ENCODE measurements at regions not wholly inside any gene's neighbourhood (a gene's known extent, or its start where the extent isn't known, plus 50 kb on each side); places are given as distances from the start of the nearest gene placed in this dataset.
"Not testable (repeated sequence)": the region's sequence is repeated elsewhere in the genome, so short reads cannot be mapped to it uniquely, and the experiment has no call there.

DNA sequence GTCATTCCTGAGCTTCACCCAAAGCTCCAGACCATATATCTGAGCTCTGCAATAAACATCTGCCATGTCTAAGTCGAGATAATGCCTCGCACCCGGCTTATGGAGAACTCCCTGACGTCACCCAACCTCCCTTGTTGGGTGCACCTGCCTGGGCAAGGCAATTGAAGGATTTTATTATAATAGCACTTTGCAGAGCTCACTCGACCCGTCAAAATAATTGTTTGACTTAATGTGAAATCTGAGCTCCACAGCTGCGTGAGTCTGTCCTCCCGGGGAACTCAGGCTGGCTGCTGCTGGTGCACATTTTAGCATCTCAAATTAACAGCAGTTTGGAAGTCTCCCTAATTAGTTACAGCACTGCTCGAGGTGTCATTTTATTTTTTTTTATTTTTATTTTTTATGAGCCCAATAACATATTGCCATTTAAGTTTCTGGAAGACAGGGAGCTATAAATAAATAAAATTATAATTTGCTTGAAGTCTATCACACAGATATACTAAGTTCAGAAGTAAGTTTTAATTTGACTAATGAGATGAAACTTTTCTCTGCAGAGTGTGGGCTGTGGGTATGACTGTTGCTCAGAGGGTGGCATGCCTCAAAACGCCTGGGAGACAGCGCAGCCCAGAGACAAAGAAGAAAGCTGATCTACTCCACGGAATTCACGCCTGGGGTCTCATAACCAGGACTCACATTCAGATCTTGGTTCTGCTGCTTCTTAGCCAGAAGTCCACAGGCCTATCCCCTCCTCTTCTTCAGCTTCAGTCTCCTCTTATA is 401.4 kb upstream of the C16orf82 start:
- DNase-seq = no peak

DNA sequence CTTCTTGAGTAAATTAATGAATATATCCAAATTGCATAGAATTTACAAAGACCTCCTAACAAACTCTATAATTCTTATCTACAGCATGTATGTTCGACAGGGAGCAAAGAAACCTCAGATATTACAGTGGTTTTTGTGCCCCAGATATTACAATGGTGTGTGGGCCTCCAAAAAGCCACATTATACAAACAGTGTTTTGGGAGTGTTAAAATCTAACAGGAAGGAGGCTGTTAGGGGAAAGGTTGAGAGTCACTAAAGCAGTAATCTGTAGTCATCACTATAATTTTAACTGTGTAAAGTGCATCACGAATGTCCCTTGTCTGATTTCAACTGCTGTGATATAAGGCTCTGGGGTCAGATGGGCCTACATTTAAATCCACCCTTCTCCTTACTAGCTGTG is 400.2 kb upstream of the C16orf82 start:
- DNase-seq = no peak

DNA sequence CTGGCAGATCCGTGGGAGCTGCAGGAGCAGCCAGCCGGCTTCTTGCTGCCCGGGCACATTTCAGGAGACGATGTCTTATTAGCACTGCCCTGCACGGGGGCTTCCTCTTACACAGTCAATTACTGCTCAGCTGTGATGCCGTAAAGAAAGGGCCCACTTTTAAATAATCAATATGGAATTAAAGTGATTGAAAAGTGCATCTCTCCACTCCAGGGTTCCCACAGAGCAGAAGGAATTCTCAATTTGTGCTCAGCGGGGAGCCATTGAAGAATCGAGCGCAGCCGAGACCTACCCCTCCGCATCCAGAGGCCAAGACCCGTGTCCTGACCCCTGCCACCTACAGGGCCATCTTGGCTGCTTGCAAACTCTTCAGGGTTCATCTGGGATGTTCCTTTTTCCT is 399.4 kb upstream of the C16orf82 start:
- no peak for DNase-seq

DNA sequence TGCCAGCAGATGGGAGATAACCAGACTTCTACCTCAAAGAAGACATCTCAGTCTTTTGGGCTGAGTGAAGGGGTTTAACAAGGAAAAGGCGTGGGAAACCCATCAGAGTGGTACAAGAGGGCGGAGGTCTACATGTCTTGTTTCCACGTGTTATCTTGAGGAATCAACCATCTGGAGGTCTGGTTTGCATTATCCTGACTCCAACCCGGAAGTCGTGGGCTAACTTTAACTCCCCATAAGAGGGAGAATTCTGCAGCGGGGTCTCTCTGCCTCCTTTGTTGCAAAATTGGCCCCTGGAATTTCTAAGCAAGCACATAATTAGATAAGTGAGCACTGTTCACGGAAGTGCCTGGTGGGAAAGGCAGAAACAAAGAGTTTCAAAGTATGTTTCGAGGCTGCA is 398.7 kb upstream of the C16orf82 start:
- no peak for DNase-seq

DNA sequence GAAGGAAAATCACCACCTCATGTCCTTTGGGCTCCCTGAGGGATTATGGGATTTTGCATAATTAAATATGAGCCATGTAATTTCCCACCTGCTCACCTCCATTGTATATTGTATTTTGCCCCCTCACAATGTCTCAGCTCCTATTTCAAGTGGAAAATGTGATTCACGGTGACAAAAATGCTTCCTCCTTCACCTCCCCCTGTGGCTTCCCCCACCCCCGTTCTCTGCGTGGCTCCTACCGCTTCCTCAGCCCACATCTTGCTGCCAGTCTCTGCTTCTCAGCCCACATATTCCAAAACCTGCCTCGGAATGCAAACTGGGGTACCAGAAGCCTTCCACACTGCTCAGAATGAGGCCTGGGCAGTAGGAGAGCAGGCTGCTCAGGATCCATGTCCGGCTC is 394.5 kb upstream of the C16orf82 start:
- DNase-seq = no peak

DNA sequence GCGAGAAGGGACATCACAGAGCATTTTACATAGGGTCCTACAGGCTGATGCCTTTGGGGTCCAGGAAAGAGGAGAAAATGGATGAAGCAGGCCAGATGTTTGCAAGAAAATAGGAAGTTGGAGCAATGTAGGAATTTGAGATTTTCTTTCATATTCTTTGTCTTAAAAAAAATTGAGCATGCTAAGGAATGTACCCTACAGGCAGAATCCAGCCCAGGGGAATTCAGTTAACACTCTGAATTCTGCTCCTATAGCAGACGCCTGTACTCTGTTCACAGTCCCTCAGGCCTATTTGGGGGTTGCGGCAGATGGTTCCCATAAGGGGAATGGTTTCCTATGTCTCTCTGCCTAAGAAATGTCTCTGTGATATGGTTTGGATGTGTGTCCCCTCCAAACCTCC is 393.7 kb upstream of the C16orf82 start:
- DNase-seq = no peak

DNA sequence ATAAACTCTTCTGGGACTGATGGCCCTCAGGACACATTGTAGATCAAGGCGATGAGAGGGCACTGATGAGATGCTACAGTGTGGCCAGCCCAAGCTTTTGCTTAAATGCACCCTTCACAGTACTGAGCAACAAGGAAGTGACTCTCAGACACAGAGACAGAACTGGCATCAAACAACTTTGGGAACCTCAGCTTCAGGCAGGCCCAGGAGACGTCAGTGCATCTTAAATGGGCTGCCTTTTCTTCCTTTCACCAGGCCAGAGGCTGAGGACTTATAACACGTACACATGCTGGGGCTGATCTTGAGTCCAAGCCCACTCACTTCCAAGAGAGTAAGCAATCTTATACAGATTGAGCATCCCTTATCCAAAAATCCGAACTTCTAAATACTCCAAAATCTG is 386.1 kb upstream of the C16orf82 start:
- DNase-seq = no peak

DNA sequence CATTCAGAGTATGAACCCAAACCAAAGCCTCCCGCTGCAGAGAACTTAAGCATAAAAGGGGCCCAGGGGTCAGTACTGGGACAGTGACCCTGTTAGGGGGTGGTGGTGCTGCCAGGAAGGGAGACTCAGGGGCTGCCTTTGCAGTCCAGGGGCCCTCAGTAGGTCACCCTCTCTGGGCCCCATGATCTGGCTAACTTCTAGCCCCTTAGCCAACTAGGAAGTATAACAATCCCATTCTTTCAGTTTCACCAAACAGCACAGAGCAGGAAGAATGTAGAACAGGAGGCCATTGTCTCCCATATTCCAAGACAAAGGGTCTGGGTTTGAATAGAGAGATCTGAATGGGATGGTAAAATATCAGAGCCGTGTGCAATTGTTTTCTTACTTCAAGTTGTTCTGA is 378.6 kb upstream of the C16orf82 start:
- DNase-seq = no peak

DNA sequence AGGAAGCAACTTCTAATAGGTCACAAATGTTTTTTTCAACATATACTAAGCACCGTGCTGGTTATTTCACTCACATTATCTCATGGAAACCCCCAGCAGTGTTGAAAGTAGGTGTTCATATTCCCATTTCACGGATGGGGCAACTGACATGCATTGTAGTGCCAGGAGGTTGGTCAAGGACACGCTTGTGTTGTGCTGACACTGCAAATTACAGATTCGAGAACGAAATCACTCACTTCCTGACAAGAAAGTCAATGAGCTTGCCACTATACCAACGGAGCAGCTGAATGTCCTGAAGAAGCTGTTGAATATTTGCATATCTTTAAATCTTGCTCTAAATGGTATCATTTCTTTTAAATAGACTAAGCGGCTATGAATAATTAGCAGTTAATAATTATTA is 378.0 kb upstream of the C16orf82 start:
- no peak for DNase-seq

DNA sequence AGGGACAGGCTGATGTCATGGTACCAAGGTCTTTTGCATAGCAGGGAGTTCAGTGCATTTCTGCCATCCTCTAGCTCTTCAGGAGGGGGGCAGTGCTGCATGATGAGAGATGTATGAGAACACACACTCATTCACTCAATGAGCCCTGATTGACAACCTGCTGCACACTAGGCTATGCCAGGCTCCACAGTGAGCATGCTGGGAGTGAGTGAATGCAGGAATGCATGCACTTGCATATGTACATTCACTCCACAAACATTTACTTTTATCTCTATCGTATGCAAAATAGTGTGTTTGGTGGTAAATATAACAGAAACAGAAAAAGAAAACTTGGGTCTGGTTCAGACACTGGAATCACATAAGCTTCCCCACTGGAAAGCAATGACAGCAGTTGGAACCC is 374.1 kb upstream of the C16orf82 start:
- DNase-seq = no peak

DNA sequence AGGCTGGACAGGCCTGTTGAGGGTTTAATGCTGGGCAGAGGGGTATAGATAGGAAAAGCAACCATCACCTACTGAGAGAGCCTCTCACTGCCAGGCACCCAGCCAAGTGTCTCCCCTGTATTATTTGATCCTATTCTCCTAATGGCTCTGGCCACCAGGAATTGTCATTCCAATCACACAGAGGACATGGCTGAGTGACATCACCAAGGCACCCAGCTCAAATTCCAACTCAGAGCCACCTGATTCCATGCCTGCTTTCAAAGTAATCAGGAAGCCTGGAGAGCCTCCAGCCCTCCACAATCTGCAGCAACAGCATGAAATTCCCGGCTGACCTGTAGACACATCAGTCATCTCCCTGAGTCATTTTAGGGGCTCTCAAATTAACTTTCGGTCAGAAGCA is 368.9 kb upstream of the C16orf82 start:
- no peak for DNase-seq

DNA sequence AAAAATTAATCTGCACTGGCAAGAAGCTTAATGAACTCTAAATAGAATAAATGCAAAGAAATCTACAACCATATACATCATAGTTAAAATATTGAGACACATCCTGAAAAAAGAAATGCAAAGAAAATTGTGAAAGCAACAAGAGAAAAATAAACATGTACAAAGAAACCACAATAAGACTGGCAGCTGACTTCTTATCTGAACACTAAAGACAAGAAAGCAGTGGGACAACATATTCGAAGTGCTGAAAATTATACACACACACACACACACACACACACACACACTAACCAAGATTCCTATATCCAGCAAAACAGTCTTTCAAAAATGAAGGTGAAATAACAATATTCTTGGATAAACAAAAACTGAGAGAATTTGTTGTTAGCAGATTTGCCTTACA is 366.5 kb upstream of the C16orf82 start:
- DNase-seq = no peak

DNA sequence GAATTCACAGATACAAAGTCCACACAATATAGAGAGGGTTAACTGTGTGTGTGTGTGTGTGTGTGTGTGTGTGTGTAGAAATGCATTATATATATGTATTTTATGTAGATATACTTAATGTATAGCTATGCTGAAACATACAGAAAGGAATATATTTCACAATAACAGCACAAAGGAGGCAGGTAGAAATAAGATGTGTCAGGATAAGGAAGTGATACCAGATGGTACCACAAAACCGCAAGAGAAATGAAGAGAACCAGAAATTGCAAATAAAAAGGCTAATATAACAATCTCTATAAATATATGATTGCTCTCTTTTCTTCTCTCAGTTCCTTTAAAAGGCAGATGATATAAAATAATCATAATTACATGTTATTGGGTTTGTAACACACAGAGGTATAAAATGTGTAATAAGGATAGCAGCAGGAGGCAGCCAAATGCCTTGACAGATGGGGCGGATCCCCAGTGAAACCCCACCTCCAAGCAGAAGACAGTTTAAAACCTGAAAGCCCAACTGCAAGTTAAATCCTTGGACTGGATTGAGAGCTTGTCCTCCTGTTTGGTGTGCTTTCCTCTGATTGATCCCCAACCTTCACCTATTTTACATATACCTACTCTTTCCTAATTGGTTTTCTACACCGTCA is 365.4 kb upstream of the C16orf82 start:
- no peak for DNase-seq

DNA sequence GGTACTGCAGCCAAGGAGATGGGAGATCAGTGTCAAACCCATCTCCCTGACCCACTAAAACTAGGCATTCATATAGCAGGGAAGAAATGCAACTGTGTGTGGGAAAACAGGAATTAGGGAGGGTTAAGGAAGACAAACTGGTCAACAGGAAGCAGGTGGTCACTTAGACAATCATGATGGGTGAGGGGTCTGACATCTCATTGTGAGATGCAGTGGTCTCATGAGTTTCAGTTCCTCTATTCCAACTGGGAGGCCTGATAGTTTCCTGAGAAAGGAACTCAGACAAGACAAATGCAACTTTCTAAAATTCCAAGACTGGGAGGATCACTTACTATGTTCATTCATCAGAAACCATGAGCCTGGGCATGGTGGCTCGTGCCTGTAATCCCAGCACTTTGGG is 361.4 kb upstream of the C16orf82 start:
- no peak for DNase-seq

DNA sequence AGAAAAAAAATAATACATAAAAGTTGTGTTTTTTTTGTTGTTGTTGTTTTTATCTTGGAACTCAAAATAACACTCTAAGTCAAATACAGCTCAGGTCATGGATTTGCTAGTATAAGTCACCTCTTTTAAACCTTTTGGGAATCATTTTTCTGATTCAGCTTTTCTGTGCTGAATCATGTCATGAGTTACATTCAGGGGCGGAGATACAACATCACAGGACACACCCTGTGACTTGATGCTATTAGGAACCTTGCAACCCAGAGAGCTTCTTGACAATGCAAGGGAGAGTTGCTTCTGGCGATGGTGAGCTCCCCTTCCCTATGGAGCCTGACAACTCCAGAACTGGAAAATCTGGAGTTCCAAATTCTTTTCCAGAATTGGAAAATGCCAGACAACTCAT is 358.3 kb upstream of the C16orf82 start:
- no peak for DNase-seq

DNA sequence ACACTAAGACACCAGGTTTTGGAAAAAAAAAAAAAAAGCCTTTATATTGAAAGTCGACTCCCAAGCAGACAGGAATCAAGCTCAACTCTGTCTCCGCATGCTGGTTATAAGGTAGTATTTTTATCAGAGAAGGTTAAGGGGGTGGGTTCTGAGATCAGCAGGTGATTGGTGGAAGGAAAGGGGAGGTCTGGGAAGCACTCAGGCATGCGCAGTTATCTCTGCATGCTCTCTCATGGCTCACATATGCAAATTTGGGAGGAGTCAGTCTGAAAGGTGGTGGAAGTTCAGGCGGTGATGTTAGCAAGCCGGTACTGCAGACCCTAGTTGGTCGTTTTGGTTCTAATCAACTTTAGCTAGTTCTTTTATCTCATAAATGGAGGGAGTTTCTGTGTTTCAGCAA is 357.6 kb upstream of the C16orf82 start:
- DNase-seq = no peak

DNA sequence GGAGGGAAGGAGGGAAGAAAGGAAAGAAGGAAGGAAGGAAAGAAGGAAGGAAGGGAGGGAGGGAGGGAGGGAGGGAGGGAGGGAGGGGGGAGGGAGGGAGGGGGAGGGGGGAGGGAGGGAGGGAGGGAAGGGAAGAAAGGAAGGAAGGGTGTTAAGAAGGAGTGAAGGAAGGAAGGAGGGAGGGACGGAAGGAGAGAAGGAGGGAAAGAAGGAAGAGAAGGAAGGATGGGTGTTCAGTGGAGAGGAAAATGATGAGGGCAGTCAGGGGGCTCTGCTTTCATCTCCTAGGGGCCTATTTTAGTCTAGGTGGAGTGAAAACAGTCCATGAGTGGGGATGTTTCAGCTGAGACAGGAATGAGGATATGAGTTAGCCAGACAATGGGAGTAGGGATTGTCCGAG is 357.0 kb upstream of the C16orf82 start:
- DNase-seq = no peak

DNA sequence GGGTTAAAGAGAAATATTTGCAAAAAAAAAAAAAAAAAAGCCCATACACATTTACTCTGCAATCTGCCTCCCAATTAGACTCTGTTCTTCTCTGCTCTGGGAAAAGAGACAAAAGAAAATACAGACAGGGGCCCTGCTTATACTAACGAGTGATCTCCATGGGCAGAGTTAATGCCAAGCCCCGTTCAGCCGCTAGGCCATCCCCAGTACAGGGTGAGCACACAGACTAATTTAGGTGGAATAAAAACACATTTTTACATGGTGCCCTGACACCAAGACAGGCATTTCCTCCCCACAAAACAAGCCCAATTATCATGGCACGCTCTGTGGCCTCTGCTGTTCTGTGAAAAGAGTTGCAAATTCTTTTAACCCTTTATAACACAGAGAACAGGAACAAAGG is 356.3 kb upstream of the C16orf82 start:
- DNase-seq = no peak

DNA sequence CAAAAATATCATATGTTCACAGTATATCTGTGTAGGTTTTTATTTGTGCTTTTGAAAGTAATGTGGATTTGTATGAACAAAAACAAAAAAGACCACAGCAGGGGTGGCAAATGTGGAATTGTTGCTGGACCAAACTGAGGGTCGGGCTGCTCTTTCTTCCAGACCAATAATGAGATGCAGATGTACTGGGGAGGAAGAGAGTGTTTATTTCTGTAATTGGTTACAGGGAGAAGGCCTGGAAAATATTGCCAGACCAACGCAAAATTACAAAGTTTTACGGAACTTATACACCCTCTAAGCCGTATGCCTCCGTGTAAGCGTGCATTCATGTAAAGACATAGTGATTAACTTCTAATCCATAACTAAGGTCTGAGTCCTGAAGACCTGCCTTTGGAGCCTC is 353.9 kb upstream of the C16orf82 start:
- no peak for DNase-seq

DNA sequence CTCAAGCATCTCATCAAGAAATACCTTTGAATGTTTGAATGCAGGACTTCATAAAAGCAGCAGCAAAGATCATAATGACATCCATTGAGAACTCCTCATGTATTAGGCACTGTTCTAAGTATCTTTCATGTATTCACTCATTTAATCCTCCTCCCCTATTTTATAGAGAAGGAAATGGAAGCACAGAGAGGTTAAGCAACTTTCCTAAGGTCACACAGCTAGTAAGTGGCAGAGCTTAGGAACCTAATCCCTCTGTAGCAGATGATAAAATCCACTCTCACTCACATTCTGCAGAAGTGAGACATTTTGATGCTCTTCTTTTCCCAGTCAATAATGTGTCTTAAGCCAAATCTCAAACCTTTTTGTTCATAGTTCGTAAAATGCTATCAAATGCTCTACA is 350.8 kb upstream of the C16orf82 start:
- no peak for DNase-seq

DNA sequence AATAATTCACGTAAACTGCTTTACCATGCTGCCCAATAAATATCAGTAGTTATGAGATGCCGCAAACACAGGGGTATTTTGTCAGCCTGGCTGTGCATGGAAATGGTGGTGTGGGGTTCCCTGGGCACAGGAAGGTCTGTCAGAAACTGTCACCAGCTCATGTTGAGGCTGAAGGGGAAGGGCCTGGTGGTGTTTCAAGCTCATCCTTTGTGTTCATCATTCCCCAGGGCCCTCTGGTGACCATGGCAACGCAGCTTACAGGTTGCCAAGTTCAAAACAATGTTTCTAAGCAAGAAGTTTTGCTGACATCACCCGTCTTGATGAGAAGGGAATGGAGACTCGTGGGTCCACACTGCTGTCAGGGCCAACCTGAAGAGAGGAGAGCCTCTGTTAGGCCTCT is 348.9 kb upstream of the C16orf82 start:
- no peak for DNase-seq

DNA sequence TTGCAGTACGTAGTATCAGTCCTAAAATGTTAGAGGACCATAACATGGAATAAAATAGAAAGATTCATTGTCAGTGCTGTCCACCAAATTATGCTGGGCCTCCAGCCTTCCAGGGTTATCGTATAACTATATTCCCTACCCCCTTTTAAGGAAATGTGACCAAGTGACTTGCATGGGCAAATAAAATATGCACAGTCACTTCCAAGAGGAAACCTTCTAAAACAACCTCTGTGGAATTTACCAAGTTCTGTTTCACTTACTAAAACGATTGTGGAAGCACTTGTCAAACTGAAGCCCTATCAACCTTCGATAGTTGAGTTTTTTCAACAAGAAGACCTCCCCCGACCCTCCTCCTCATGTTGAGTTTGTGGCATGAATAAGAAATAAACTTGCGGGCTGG is 345.4 kb upstream of the C16orf82 start:
- DNase-seq = no peak

DNA sequence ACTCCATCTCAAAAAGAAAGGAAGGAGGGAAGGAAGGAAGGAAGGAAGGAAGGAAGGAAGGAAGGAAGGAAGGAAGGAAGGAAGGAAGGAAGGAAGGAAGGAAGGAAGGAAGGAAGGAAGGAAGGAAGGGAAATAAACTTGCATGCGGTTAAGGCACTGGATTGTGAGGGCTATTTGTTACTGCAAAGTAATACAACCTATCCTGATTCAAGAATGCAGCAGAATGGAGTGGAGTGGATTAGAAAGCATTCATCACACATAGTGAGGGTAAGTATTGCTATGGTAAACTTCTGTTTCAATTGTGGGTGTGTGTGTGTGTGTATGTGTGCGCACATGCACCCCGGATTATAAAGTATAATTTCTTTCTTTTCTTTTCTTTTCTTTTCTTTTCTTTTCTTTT is 344.8 kb upstream of the C16orf82 start:
- not testable (repeated sequence) for DNase-seq

DNA sequence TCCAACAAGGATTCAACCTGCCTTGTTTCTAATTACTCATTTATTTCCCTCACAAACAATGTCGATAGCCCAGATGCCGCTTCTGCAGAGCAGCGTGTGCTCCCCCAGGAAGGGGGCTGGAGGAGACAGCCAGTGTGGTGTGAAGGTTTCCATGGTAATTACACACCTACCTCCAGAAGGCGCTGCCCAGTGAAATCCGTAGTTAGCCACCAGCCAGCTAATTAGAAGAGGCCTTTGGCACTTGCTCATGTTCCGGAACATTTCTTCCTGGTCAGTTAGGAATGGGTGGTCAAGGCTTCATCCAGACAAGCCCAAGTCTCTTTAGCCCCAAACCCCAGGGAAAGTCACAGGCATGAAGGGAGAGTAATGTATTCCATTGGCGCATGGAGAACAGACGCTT is 342.5 kb upstream of the C16orf82 start:
- no peak for DNase-seq

DNA sequence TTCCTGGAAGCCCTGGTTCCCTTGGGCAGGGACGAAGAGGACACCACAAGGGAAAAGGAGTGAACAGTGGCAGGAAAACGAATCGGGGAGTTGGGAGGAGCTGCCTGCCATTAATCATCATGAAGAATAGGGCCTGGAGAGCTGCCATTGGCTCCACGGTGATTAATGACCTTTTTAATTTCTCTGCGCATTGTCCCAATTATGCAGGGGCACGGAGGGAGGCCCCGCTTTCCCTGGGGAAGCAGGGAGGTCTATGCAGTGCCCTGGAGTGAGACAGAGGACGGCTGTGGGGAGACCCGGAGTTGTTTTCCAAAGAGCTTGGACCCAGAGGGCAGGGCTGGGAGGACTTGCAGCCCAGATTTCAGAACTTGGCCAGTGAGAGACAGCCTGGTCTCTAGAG is 338.9 kb upstream of the C16orf82 start:
- DNase-seq = no peak

All from inflammatory macrophage (primary cell).